GM12872 (cell line): ENCODE measurements at regions not wholly inside any gene's neighbourhood (a gene's known extent, or its start where the extent isn't known, plus 50 kb on each side); places are given as distances from the start of the nearest gene placed in this dataset.
A peak's percentile ranks its signal among the peaks of the same experiment; 100 is the strongest.

Source experiments
- TF ChIP-seq, protein P1 (sequence below): IDR thresholded peaks from 3 replicates; pipeline ENCODE4 v1.5.1; 2011; ENCODE audit warnings: low read depth, mild to moderate bottlenecking, low read length, moderate library complexity; ENCODE audit not compliant: insufficient read depth

DNA sequence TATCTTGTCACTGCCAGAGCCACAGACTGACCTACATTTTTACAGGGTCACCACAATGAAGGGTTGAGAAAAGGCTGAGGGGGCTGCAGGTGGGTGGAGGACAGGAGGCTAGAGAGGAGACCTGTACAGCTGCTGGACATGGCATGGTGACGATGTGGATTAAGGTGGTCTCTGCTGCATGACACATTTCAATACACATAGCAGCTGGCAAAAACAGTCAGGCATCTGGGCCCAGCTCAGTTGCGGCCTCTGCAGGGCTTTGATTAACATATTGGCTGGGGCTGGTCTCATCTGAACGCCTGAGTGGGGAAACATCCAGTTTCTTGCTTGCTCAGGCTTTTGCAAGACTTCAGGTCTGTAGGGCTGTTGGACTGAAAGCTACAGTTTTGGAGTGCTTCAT lies 265.4 kb upstream of the FOXF1 start:
- TF ChIP-seq, protein P1, sequence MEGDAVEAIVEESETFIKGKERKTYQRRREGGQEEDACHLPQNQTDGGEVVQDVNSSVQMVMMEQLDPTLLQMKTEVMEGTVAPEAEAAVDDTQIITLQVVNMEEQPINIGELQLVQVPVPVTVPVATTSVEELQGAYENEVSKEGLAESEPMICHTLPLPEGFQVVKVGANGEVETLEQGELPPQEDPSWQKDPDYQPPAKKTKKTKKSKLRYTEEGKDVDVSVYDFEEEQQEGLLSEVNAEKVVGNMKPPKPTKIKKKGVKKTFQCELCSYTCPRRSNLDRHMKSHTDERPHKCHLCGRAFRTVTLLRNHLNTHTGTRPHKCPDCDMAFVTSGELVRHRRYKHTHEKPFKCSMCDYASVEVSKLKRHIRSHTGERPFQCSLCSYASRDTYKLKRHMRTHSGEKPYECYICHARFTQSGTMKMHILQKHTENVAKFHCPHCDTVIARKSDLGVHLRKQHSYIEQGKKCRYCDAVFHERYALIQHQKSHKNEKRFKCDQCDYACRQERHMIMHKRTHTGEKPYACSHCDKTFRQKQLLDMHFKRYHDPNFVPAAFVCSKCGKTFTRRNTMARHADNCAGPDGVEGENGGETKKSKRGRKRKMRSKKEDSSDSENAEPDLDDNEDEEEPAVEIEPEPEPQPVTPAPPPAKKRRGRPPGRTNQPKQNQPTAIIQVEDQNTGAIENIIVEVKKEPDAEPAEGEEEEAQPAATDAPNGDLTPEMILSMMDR = no peak

DNA sequence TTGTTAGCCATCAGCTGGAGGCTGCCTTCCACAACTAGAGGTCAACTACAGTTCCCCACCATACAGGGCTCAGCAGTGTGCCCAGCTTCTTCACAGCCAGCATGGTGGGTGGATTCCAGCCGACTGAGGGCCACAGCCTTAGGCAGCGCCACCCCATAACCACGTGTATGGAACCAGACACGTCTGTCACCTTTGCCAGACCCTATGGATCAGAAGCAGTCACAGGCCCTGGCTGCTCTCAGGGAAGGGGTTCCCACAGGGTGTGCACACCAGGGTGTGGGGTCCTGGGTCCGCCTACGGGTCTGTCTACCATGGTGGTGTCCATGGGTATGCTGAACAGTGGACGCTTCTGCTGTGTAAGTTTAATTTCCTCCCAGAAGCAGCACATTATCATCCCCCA lies 265.0 kb upstream of the FOXF1 start:
- TF ChIP-seq, protein P1 = no peak

DNA sequence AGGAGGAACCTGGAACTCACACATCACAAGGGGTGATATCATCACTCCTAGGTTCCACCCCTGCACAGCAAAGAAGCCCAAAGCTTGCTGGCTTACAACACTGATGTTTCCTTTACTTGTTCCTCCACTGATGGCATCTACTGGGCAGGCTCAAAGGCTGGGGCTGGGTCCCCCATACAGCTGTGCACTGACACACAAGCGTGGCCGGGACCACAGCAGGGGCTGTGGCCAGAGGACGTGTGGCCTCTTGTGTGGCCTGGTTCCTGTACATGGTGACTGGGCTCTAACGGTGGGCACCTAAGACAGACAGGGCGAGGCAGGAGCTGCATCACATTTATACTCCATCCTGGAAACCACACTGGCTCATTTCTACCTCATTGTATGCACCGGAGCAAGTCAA lies 264.4 kb upstream of the FOXF1 start:
- TF ChIP-seq, protein P1 = no peak

DNA sequence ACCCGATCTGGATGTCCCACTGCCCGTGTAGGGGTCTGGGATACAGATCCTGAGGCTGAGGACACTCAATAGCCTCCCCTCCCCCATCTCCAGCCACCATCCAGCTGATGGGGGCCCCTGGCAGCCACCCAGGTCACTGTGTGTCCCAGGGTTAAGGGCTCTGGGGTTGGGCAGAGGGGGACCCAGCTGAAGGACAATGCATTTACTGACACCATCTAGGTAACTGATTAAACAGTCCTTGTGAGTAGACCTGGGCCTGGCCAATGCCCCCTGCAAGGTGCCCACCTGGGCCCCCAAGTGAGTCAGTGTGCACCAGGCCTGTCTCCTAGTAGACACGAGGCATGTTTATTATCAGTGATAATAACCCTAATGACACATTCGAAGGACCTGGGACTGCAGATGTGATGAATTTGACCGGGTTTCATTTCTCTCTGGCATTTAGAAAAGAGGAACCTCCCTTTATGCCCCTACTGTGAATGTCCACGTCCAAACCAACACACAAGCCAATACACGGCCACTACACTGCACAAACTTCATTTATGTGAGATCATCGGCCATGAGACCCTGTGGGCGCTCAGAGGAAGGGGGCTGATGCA lies 261.9 kb upstream of the FOXF1 start:
- TF ChIP-seq, protein P1 = no peak

DNA sequence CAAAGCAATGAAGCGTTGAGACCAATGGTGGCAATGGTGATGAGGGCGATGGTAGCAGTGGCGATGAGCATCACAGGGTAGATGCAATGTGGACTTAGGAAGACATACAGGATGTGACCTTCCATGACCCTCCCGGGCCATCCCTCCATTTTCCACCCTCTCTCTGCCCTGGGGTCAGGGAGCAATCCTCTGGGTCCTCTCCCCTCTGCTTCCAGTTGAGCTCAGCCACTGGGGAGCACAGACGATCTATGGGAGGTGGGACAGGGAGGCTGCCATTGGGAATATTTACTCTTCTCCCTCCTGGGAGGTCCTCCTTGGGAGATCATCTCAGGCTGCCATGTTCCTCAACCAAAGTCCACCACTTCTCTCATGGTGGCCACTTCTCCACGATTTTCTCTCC lies 260.7 kb upstream of the FOXF1 start:
- TF ChIP-seq, protein P1 = no peak

DNA sequence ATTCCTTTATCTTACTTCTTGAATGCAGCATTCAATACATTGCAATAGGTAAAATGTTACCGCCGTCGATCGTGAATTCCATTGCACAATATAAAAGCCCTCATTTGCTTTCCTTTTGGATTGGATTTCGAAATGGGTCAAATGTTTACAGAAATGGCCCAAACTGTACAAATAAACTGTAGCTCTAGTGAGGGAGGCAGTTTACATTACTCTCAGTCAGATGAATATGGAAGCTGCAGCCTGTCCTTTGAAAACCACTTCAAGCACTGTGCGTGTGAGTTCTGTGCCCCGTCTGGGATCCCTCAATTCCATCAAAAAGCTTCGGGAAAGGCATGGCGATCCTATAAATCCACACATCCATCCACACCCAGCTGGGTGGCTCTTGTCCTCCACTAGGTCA lies 258.6 kb upstream of the FOXF1 start:
- TF ChIP-seq, protein P1 = no peak

DNA sequence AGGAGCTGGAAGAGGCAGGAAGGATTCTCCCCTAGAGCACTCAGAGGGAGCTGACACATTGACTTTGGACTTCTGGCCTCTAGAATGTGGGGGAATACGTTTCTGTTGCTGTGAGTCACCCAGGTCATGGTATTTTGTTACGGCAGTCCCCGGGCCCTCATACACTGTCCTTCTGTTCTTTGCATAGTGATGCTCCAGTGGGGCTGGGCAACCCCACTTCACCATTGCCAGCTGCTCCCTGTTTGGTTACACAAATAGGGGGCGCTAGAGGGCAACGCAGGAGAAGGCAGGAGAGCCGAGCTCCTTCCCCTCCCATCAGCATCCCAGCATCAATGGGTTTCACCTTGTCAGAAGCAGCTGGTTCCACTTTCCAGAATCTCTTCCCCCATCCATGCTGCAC lies 257.7 kb upstream of the FOXF1 start:
- TF ChIP-seq, protein P1 = peak; percentile 47
